ENCODE measurements at regions not wholly inside any gene's neighbourhood (a gene's known extent, or its start where the extent isn't known, plus 50 kb on each side); places are given as distances from the start of the nearest gene placed in this dataset.

DNA sequence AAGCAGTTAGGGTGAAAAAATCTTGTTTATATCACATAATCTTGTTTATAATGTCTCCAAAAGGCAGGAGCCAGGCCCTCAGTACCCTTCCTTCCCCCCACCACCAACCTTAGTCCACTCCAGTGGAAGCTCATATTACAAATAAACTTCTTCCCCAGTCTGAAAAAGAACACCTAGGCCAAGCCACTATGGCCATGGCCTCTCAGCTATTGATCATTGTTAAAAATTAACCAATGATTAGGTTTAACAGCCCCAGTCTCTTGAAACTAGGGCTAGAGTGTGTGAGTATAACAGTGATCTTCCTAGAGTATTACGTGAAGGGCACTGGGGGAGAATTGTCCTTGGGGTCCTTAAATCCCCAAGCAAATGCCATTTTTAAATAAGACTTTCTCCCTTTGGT, 411.9 kb upstream of the EDA2R start:
- H3K4me3 ChIP-seq (ENCODE audit: insufficient read depth, low read depth, low read length), result no peak overlapping the region
- H3K14ac ChIP-seq (replicated peaks; ENCODE audit: low read depth, low read length), result no peak overlapping the region
- in situ Hi-C loops (cut with MboI; ENCODE audit: low sequenced_read_pairs) (no loop called here), dilution Hi-C loops (cut with HindIII; ENCODE audit: low sequenced_read_pairs, unreplicated experiment) (no loop called here), intact Hi-C loops (cut with micrococcal nuclease) (no loop called here)
- no peaks in the 10 kb centered on the region for H4K20me1 ChIP-seq (ENCODE audit: insufficient read depth, low read length)
- ChIA-PET POLR2A (ENCODE audit: unreplicated experiment) (no interaction called here), CTCF (no interaction called here)
- no peak for ATAC-seq (ENCODE audit: low read depth)
- no peaks in the 10 kb centered on the region for H3K79me1 ChIP-seq (ENCODE audit: low read depth in 1 of 2, low read length in 2 of 2)
- BruUV-seq (replicated peaks), result no TSS peak
- no peak overlapping the region for H2AK5ac ChIP-seq (ENCODE audit: low read depth, low read length)
- no peak overlapping the region for H2BK20ac ChIP-seq (ENCODE audit: low read depth, low read length)
- no peak overlapping the region for H2AK9ac ChIP-seq (replicated peaks; ENCODE audit: low read depth, low read length, poor library complexity)
- no peaks in the 10 kb centered on the region for H3K4me1 ChIP-seq (ENCODE audit: control insufficient read depth, insufficient read depth, low read length)
- no peak overlapping the region for H2BK5ac ChIP-seq (ENCODE audit: low read depth, low read length, poor library complexity, severe bottlenecking)
- H2AFZ ChIP-seq (replicated peaks; ENCODE audit: low read length, poor library complexity), result no peak overlapping the region
- no peaks in the 10 kb centered on the region for H3K9me3 ChIP-seq (ENCODE audit: control insufficient read depth, insufficient read depth, low read length)
- no peaks in the 10 kb centered on the region for H3K27me3 ChIP-seq (ENCODE audit: control insufficient read depth, insufficient read depth, low read length)
- no peak overlapping the region for H3K27ac ChIP-seq (ENCODE audit: insufficient read depth, low read length)
- TF ChIP-seq CEBPB (IDR thresholded peaks at IDR 0.05; ENCODE audit: low read depth, low read length) (no peak), RFX5 (IDR thresholded peaks at IDR 0.05; ENCODE audit: low read depth, low read length) (no peak), NFE2L2 (IDR thresholded peaks at IDR 0.05; ENCODE audit: low read depth, low read length) (no peak)
- no peak overlapping the region for H2BK120ac ChIP-seq (ENCODE audit: low read depth, low read length)
- no peak overlapping the region for H3K4me2 ChIP-seq (ENCODE audit: low read depth, low read length)
- H3K9me1 ChIP-seq (ENCODE audit: insufficient read depth, low read length), result no peaks in the 10 kb centered on the region
- no peak overlapping the region for H3K9ac ChIP-seq (ENCODE audit: low read depth, low read length)
- no peak overlapping the region for H3K23ac ChIP-seq (ENCODE audit: low read depth, low read length)
- no peak overlapping the region for H3K18ac ChIP-seq (ENCODE audit: low read depth, low read length)
- DNase-seq, result no peak
- H3K56ac ChIP-seq (ENCODE audit: extremely low read depth, insufficient read depth, low read length), result no peak overlapping the region
- H4K5ac ChIP-seq (ENCODE audit: low read depth, low read length), result no peak overlapping the region
- H2BK15ac ChIP-seq (ENCODE audit: low read depth, low read length), result no peak overlapping the region
- H3K36me3 ChIP-seq (ENCODE audit: control insufficient read depth, insufficient read depth, low read length), result no peaks in the 10 kb centered on the region
- H3K4ac ChIP-seq (ENCODE audit: low read depth, low read length), result no peak overlapping the region
- no CpG with 5 or more reads among the region's 1 CpG for WGBS, 2 experiments (ENCODE audit: extremely low coverage in 2 of 2, insufficient read length in 1 of 2)
- no peak overlapping the region for H4K91ac ChIP-seq (ENCODE audit: insufficient read depth, low read depth, low read length)
- H4K8ac ChIP-seq (ENCODE audit: low read depth in 2 of 2, low read length in 2 of 2), result no peak overlapping the region
